HG03064 (cell line): ENCODE measurements at regions not wholly inside any gene's neighbourhood (a gene's known extent, or its start where the extent isn't known, plus 50 kb on each side); places are given as distances from the start of the nearest gene placed in this dataset.
A peak's percentile ranks its signal among the peaks of the same experiment; 100 is the strongest.
"Not testable (repeated sequence)": the region's sequence is repeated elsewhere in the genome, so short reads cannot be mapped to it uniquely, and the experiment has no call there.

Source experiments
- ATAC-seq: cut with Tn5 transposase; IDR thresholded peaks from one replicate; pipeline ENCODE4 v1.9.1; 2021; ENCODE audit warnings: low read depth; ENCODE audit not compliant: unreplicated experiment

DNA sequence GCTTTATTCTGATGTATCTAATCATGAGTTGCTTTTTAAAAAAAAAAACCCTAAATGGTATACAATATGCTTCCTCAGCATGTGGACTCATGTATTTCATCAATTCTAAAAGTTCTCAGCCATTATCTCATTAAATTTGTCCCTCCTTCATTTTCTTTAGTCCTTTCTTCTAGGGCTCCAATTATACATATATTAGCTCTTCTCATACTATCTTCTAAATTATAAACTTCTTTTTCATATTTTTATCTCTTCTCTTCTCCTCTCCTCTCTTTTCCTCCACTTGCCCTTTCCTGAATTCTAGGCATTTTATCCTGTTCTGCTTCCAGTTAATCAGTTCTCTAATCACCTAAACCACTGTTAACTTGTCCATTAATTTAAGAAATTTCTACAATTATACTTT lies 55.0 kb upstream of the IL33 start:
- ATAC-seq = no peak

DNA sequence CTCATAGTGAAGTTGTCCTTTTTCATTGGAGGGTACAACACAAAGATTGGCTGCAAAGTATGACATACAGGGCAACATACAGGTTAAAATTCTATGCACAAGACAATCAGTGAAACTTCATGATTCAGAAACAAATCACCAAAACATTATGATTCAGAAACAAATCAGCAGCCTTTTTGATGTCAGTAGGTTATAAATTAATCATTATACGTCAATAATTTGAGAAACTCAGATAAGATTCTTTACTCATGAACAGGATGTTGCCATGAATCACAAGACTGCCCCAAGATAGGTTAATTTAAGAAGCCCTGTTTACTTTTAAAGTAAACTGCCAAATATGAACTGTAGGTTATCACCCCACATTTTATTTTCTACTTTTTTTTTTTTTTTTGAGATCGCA lies 62.2 kb upstream of the IL33 start:
- no peak for ATAC-seq

DNA sequence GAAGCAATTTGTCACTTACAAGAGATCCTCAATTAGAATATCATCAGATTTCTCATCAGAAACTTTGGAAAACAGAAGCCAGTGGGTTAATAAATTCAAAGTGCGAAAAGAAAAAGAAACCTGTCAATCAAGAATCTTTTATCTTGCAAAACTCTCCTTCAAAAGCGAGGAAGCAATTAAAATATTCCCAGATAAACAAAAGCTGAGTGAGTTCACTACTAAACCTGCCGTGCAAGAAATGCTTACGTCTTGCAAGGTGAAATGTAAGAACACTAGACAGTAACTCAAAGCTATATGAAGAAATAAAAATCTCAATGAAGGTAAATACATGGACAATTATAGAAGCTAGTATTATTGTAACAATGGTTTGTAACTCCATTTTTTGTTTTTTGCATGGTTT lies 62.8 kb upstream of the IL33 start:
- ATAC-seq = no peak

DNA sequence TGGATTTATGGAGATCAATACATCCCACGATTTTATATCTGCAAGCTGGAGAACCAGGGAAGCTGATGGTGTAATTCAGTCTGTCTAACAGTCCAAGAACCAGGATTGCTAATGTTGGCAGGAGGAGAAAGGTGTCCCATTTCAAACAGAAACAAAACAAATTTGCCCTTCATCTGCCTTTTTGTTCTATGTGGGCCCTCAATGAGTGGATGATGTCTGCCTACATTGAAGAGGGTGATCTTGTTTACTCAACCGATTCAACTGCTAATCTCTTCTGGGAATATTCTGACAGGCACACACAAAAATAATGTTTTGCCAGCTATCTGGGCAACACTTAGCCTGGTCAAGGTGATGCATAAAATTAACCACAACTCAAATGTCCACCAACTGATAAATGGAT lies 65.1 kb upstream of the IL33 start:
- ATAC-seq = no peak

DNA sequence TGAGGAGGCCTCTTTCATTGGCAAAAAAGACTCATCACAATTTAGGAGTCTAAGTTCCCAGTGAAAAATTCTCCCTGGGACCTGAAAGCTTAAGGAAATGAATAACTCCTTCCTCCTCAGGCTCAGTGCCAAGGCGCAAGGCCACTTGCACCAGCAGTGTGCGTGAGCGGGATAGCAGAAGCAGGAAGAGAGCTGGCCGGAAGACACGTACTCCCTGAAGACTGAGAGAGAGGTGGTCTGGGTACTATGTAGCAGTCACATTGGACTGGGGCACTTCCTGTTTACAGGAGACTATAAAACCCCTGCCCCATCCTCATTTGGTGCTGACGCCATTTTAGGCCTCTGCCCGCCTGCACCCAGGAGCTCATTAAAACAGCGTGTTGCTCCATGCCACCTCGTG lies 66.3 kb upstream of the IL33 start:
- no peak for ATAC-seq

DNA sequence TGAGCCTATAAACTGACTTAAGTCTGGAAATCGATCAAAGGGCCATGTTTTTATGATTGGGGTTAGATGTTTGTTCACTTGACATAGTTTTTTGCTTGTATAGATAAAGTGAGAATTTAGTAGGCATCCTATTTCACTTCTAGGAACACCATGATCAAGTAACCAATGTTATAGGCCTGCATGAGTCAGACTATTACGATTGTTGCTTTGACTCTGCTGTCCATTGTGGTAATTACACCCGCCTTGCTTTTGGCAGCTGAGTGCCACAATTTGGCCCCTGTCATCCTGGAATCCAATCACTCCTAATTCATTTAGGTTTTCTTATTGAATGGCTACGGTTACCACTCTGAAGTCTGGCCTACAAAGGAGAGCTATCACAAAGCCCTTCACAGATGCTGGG lies 67.8 kb upstream of the IL33 start:
- no peak for ATAC-seq

DNA sequence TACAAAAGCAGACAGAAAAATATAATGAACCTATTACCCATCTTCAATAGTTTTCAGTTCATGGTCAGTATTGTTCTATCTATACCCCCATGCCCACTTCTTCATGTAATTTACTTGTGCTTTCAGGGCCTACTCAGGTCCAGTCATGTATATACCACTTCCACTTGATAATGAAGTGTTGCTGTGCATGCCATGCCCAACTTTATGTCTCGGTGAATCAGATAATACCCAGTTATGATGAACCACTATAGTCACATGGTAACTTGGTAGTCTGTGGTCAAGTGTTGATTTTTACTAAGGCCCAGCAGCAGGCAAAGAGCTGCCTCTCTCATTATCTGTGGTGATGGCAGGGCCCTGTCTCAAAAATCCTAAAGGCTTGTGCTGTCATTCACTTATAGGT lies 70.7 kb upstream of the IL33 start:
- no peak for ATAC-seq

DNA sequence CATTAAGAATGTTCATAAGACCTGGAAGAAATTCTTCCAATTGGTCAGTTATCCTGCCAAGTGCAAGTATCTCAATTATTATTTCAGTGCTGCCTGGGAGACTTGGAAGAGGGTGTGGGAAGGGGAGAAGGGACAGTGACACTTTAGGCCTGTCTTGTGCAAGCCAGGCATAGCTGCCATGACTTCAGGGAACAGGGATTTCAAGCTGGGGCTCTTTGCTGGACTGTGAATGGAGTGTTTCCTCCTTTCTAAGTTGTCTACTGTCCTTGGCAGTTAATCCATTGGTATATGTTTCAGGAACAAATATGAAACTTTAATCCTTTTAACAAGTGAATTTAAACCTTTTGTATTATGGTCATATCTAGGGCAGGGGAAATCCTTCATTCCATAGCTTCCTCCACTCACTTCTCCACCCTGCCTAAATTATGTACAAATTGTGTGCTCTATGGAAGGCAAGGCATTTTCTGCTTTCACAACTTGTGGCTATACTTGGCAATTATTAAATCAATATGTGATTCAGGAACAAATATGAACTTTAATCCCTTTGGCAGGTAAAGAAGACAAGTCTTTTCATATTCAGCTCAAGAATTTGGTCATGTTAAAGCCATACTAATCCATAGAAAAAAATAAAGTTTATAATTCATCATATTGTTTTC lies 72.7 kb upstream of the IL33 start:
- no peak for ATAC-seq

DNA sequence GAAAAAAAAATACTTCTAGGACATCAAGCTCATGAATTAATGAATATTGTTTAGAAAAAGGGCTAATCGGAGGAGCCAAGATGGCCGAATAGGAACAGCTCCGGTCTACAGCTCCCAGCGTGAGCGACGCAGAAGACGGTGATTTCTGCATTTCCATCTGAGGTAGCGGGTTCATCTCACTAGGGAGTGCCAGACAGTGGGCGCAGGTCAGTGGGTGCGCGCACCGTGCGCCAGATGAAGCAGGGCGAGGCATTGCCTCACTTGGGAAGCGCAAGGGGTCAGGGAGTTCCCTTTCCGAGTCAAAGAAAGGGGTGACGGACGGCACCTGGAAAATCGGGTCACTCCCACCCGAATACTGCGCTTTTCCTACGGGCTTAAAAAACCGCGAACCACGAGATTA lies 79.8 kb upstream of the IL33 start:
- not testable (repeated sequence) for ATAC-seq

DNA sequence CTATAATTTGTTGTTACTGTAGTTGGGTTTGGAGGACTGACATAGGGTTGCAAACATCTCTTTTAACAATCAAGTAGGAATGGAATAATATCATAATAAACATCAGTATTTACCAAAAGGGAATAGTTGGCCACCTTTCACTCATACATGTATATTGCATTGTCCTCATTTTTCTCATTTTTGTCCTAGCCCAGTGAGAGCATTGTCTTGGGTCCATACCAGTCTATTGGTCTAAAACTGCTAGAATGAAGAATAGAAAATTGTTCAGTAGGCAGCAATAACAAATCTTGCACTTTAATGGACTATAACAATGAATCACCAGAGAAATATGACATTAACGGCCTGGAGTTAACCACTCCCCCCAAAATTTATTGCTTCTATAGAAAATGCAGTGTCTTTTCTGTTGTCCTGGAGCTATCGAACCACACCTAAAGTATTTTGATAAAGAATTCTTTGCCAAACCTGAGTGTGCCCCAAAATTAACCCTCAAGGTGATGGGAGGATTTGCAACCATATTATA lies 80.9 kb upstream of the IL33 start:
- no peak for ATAC-seq

DNA sequence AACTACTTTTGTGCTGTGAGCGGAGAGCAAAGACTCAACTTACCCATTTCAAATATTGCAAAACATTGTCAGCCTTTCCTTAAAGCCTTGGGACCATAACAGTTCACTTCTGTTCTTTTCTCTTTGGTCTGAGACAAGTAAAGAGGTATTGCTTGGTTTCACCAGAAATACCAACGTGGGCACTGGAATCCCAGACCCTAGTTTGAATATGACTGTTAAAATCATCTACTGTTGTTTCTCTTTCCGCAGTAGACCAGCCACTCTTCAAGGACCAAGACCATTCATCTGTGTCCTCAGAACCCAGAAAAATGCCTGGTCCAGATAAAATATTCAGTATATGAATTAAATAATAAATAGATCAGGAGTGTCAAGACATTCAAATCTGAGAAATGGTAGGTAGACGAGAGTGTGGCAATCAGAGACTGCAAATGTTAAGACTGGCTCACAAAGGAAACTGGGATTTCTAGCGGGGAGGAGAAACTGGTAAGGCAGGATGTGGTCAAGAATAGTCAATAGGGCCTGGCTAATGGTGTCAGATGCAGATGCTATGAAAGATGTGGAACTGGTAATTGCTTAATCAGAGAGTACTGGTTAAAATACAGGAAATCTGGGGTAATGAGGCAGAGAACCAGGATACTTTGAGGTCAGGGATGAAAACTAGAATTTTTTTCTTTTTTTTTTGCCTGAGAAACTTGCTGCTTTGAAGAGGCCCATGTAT lies 82.1 kb upstream of the IL33 start:
- ATAC-seq = peak; percentile 92

DNA sequence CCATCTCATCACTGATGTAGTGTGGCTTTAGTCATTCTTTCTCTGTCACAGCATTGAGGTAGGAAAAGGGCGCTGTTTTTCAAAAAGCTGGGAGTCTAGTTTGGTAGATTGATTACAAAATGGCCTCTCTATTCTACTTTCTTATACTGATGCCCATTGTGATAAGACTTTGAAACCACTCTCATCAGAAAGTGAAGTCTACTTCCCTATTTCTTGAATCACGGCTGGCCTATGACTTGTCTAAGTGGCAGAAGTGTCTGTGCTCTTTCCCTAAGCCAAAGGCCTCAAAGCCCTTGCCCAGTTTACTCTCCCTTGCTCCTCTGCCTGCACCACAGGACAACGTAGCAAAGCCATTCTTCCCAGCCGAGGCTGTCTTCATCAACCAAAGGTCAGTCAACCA lies 83.0 kb upstream of the IL33 start:
- no peak for ATAC-seq

DNA sequence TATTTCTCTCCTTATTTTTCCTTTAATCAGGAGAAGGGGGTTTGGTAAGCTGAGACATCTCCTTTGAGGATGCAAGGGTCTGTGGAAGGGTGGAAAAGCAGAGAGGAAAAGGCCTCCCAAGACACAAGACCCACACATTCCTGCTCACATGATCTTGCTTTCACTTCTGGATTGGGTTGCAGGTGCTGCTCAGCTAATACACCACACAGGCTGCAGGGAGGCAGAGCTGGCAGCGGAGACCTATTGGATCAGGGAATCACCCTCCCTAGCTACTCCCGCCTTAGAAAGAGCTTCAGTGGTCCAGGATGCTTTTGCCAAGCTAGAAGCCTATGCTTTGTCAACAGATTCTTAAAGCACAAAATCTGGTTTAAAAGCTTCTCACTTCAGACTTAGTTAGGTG lies 87.6 kb upstream of the IL33 start:
- ATAC-seq = no peak

DNA sequence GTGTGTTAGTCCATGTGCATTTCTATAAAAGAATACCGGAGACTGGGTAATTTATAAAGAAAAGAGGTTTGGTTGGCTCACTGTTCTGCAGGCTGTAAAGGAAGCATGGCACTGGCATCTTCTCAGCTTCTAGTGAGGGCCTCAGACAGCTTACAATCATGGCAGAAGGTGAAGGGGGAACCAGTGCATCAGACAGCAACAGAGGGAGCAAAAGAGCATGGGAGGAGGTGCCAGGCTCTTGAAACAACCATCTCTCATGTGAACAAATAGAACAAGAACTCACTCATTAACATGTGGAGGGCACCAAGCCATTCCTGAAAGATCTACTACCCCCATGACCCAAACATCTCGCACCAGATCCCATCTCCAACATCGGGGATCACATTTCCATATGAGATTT lies 89.2 kb upstream of the IL33 start:
- ATAC-seq = no peak

DNA sequence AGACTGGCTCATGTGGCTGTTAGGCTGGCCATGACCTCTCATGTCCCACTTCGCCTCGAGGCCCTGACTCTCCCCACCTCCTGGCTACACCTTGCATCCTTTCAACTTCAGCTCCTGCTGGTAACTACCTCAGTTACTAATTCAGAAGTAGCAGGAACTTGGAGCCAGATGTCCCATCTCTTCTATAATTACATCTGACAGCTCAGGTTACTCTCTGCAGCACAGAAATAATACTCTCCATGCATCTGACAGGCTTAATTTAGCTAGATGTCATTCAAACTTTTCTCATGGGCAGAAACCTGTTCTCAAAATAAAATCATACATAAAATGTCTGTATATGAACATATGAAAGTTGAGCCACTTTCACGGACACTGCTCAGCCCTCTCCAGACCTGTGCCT lies 92.2 kb upstream of the IL33 start:
- ATAC-seq = no peak

DNA sequence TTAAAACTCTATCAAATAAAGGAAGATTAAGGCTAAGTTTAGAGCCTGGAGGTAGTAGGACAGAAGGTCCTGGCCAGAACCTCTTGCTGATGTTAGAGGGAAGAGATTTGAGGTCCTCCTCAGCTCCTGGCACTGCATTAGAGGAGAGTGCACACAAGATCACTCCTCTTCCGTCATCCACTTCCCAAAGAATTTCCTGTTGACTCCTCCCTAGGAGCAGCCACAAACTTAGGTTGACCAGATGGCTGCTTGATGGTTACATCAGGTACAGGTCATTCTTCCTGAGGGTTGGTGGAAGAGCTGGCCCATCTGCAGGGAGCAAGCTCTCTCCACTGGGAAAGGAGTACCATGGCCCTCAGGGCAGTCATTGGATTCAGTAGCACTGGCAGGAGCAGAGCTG lies 93.9 kb upstream of the IL33 start:
- no peak for ATAC-seq

DNA sequence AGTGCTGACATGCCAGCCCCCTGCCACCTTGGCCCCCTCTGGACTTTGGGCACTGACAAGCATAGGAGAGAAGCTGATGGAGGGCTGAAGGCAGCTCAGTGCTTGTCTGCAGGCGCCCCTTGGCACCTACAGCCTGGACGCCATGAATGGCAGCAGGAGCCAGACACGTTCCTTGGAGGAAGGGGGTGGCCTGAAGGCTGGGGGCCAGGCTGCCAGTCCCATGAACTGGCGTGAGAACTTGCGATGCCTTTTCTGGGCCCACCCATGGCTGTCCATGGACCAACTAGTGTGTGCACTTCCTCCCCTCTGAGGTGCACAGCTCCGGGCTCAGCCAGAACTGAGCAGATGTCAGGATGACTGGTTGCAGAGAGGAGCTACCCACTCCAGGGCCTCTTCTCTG lies 99.0 kb upstream of the RANBP6 start:
- ATAC-seq = no peak

DNA sequence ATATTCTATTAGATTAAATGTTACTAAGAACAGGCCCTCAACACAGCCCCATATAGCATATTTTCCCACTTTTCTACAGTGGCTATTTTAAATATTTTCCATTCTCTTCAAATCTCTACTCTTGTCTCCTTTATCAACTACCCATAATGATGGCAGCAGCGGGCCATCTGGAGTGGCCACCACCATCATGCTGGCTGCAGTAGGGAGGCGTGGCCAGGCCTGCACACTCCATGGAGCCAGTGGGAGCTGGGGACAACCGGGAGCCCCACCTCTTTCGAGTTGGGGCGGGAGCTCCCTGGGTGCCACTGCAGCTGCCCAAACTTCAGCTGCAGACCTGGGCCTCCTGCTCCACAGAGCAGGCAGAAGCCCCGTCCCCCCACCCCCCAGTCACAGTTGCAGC lies 98.4 kb upstream of the RANBP6 start:
- no peak for ATAC-seq

DNA sequence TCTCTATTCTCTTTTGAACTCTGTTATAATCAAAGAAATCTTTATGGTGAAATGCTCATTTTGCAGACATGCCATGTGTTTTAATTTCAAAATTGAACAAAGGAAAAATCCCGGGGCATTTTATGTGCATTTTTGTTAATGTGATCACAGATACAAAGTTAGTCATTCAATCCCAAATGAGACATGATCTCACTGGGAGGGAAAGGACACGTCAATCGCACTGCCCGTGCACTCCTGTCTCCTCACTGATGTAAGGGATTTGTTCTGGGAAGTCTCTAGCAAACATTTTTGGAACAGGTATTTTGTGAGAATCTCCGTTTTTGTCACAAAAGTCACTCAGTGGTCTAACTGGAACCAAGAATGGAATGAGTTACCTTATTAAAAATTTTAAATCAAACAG lies 97.9 kb upstream of the RANBP6 start:
- ATAC-seq = no peak

DNA sequence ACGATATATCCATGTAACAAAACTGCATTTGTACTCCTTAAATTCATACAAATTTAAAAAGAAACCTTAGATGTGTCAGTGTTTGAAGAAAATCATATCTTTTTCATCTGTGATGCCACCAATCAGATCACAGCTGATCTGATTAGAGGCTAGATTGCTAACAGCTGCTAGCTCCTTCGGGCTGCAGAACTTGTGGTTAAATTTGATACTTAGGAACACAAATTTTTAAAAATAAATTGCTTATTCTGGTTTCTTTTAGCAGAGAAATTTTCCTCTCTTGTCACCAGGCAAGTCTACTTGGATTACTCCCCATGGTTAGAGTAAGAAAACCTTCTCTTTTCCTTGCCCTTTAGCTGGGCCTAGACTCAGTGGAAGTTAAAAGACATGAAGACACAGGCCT lies 94.6 kb upstream of the RANBP6 start:
- no peak for ATAC-seq

DNA sequence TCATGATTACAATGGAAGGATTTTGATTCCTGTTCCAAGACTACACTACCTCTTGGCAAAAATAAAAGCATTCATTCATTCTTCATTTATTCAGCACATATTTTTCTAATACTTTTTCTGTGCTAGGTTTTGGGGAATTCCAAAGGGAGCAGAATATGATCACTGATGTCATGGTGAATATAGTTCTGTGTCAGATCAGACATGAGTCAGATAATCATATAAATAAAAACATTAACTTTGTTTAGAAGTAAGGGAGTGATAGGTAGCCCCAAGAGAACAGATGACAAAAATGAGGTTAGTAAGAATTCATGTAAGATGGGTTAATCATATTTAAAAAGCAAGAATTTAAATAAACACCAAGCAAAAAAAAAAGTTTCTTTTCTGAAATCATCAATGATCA lies 94.1 kb upstream of the RANBP6 start:
- no peak for ATAC-seq

DNA sequence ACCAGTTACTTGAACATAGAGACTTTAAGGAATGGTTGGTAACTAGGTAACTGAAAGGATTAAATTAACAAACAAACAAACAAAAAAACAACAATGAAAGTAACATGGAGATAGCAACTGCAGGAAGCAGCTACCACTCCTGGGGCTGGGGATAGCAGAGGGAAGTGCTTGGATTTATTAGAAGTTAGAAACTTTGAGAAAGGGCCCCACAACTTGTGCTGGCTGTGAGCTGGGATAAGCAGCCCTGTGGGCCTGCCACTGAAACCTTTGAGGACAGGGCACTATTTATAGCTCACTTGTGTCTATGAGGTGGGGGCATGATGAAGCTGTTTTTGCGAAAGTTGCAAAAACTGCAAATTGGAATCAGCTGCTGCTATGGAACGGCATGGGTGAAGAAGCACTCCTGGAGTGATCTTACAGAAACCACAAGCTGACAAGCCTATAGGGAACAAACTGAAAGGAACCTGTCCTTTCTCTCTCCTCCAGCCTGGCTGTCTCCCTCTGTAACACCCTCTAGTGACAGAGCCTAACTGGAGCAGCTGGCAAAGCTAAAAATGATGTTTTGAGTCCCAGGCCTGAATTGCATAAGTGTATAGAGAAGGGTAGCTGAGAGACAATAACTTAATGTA lies 91.4 kb upstream of the RANBP6 start:
- ATAC-seq = peak; percentile 57
